ENCODE measurements at regions not wholly inside any gene's neighbourhood (a gene's known extent, or its start where the extent isn't known, plus 50 kb on each side); places are given as distances from the start of the nearest gene placed in this dataset.

DNA sequence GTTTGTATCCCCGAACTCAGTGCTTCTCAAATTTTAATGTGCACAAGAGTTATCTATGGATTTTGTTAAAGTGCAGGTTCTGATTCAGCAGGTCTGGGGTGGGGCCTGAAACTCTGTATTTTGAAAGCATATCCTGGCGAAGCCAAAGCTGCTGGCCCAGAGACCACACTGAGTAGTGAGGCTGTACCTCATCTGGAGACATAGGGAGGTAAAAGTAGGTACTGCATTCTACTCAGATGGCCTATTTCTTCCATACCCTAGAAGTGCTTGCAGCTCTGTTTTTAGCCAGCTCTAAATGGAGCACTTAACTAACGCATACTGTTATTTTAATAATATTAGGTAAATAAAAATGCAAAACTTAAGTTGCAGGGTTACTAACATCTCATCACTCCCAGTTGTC, 206.2 kb upstream of the PRNP start:
- Histone ChIP-seq H3K4me1 (ENCODE audit: insufficient read depth, low read length) (peaks cover 10% of the 10 kb centered on the region; the same call in 1 of the 2 replicates), H4K5ac (ENCODE audit: insufficient read length, low read depth, low read length) (no peak overlapping the region), H3K79me1 (ENCODE audit: insufficient read depth, low read depth, low read length, poor library complexity, severe bottlenecking) (no peaks in the 10 kb centered on the region), H2BK15ac (ENCODE audit: low read depth, low read length) (no peak overlapping the region), H2BK20ac (ENCODE audit: low read depth, low read length, poor library complexity, severe bottlenecking) (no peak overlapping the region), H4K20me1 (ENCODE audit: control insufficient read depth, insufficient read depth, insufficient read length) (no peaks in the 10 kb centered on the region), H3K27me3 (ENCODE audit: insufficient read depth, low read length) (no peaks in the 10 kb centered on the region), H3T11ph (ENCODE audit: low read length) (no peak overlapping the region), H3K23me2 (ENCODE audit: insufficient read length, low read depth, low read length, poor library complexity, severe bottlenecking) (peaks cover 3% of the 10 kb centered on the region), H2BK12ac (ENCODE audit: insufficient read length, low read depth, low read length) (no peak overlapping the region), H4K91ac (ENCODE audit: insufficient read length, low read depth, low read length) (no peak overlapping the region), H2BK5ac (ENCODE audit: insufficient read length, low read length) (no peak overlapping the region), H3K79me2 (ENCODE audit: insufficient read depth, low read length) (no peaks in the 10 kb centered on the region), H3K56ac (ENCODE audit: insufficient read length, low read depth, low read length) (no peak overlapping the region), H3K18ac (ENCODE audit: insufficient read length, low read depth, low read length) (no peak overlapping the region), H3K23ac (ENCODE audit: insufficient read length, low read depth, low read length) (no peak overlapping the region), H3K9me3 (ENCODE audit: control insufficient read depth, low read depth, low read length) (no peaks in the 10 kb centered on the region), H4K8ac (replicated peaks; ENCODE audit: insufficient read length, low read depth, low read length) (no peak overlapping the region), H3K9ac (ENCODE audit: extremely low read depth, insufficient read length, low read length) (no peak overlapping the region), H3K27ac (ENCODE audit: insufficient read length, low read depth, low read length) (no peak overlapping the region), H2BK120ac (ENCODE audit: low read depth, low read length, poor library complexity, severe bottlenecking) (no peak overlapping the region), H2AK5ac (ENCODE audit: insufficient read length, low read length) (no peak overlapping the region), H3K4ac (ENCODE audit: low read depth, low read length) (no peak overlapping the region), H2AFZ (ENCODE audit: low read length) (no peak overlapping the region), H3K4me2 (ENCODE audit: insufficient read depth, insufficient read length, low read length) (no peak overlapping the region), H3K14ac (ENCODE audit: insufficient read depth, low read length) (no peak overlapping the region)
- H3K27ac Mint-ChIP-seq = no peak overlapping the region
- H3K4me3 Mint-ChIP-seq = no peak overlapping the region
- DNase-seq = no peak
- peaks cover 0 to 3% (median 0%) of the 10 kb centered on the region in 3 experiments; a peak in 1 of 7 replicates for H3K36me3 Mint-ChIP-seq (ENCODE audit: insufficient read depth in 1 of 3, low read depth in 3 of 3)
- peaks cover 36 to 58% of the 10 kb centered on the region in 2 experiments for H3K4me1 Mint-ChIP-seq
- TF ChIP-seq, protein P1, sequence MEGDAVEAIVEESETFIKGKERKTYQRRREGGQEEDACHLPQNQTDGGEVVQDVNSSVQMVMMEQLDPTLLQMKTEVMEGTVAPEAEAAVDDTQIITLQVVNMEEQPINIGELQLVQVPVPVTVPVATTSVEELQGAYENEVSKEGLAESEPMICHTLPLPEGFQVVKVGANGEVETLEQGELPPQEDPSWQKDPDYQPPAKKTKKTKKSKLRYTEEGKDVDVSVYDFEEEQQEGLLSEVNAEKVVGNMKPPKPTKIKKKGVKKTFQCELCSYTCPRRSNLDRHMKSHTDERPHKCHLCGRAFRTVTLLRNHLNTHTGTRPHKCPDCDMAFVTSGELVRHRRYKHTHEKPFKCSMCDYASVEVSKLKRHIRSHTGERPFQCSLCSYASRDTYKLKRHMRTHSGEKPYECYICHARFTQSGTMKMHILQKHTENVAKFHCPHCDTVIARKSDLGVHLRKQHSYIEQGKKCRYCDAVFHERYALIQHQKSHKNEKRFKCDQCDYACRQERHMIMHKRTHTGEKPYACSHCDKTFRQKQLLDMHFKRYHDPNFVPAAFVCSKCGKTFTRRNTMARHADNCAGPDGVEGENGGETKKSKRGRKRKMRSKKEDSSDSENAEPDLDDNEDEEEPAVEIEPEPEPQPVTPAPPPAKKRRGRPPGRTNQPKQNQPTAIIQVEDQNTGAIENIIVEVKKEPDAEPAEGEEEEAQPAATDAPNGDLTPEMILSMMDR (conservative IDR thresholded peaks at IDR 0.05) = no peak
- H3K9me3 Mint-ChIP-seq = no peaks in the 10 kb centered on the region; a peak in 1 of 5 replicates
- no peaks in the 10 kb centered on the region; the same call in 1 of the 2 replicates for H3K27me3 Mint-ChIP-seq (ENCODE audit: low read depth)
- WGBS (ENCODE audit: extremely low coverage, insufficient read length, low lambda C conversion rate) = no CpG with 5 or more reads among the region's 3 CpGs

Measured in H9 (cell line).